ENCODE measurements at regions not wholly inside any gene's neighbourhood (a gene's known extent, or its start where the extent isn't known, plus 50 kb on each side); places are given as distances from the start of the nearest gene placed in this dataset.

- DNase-seq (ENCODE audit: low read depth in 2 of 2) = no peak
These were observed 1476.2 kb downstream of the MRPL39 start for GRCh38 chr21:24131056-24131455.

DNA sequence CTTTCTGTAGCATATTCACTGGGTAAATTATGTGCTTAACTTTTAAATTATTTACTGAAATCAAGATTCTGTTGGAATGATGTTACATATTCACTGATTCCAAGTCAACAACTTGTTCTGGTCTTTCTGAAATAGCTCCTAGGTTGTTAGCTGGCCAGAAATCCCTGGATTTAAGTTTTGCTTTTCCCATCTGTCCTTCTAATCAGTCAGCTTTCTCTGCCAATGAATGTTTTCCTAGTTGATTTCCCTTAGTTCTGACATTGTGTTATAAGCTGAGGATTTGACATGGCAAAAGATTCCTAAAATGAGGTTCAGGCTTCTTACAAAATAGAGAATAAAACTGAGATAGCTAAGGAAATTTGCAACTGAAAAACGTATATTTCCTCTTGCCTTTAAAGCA lies 1479.6 kb downstream of the MRPL39 start:
- DNase-seq (ENCODE audit: low read depth in 2 of 2) = no peak

- DNase-seq (ENCODE audit: low read depth in 2 of 2) = no peak
These were observed 1483.5 kb downstream of the MRPL39 start for GRCh38 chr21:24123785-24124184.

DNA sequence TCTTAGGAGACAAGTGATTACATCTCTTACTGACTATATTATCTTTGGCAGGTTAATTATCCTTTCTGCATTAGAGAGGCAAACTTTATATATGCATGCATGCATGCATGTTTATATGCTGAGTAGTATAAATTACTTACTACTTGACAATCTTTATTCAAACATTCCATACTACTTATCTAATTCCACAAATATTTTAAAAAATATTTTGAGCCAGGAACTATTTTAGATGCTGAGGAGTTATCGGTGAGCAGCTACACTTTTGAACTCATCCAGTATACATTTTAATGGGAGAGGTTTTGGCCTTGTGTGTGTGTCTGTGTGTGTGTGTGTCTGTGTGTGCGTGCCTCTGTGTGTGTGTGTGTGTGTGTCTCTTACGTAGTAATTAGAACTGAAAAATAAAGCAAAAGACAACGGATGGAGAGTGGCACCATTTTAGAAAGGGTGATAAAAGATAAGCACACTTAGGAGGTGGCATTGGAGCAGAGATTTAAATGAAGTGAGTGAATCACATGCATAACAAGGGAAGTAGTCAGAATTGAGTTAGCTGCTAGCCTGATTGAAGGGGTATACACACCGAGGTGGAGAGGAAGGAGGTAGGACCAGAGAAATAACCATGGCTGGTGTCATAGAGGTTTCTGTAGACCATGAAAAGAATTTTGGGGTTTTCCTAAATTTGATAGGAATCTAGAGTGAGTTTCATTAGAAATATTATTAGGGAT lies 1488.4 kb downstream of the MRPL39 start:
- DNase-seq (ENCODE audit: low read depth in 2 of 2) = no peak

DNA sequence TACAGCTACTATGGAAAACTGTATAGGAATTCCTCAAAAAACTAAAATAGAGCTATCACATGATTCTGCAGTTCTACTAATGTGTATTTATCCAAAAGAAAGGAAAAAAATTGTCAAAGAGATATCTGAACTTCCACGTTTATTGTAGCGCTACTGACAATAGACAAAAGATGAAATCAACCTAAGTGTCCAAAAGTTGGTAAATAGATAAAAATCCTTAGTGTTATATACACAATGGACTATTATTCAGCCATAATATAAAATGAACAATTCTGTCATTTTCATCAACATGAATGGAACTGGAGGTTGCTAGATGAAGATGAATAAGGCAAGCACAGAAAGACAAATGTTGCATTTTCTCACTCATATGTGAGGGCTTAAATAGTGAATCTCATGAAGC lies 1492.1 kb downstream of the MRPL39 start:
- DNase-seq (ENCODE audit: low read depth in 2 of 2) = no peak

DNA sequence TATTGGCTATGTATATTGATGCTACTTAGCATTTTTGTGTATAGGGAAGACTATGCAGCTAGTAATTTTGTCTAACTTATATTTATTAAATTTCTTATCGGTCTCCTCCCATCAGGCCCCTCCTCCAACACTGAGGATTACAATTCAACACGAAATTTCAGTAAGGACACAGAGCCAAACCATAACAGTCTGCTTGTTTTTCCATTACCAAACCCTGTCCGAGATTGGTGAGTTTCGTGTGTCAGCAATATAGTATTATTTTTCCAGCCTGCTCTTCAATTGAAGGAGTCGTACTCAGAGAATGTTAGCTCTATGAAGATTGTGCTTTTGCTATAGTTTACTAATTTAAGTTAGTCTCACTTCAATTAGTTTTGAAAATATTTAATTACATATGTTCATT lies 1495.3 kb downstream of the MRPL39 start:
- DNase-seq (ENCODE audit: low read depth in 2 of 2) = no peak

DNA sequence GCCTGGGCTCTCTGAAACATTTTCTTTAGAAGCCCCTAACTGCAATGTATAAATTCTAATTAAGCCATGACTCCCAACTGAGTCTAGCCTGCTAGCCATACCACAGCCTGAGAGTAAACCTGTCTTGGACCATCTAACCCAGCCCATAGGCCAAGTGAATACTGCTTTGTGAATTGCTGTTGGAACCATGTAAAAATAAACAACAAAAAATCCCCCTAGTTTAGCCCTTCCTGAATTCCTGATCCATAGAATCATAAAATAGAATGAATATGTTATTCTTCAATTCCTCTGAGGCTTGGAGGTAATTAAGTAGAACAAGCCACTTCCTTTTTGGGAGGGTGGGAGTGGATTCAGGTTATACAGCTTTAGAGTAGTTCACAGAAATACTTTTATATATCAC lies 1496.4 kb downstream of the MRPL39 start:
- no peak for DNase-seq (ENCODE audit: low read depth in 2 of 2)

DNA sequence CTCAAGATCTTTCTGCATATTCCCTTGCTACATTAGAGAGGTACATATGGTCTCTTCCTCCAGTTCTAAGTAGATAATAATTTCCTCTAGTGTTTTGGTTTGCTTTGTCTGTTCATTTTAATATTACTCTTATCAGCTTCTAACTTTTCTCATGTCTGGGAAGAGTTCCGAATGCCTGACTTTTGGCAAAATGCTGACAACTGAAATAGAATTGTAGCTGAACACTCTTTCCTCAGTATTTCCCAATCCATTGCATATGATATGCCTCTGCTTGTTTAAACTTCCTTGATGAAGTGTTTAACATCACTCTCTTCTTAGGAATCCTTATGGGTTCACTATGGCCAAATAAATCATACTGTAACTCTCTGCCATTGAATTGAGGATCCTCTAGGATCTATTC lies 1510.1 kb downstream of the MRPL39 start:
- DNase-seq (ENCODE audit: low read depth in 2 of 2) = no peak

DNA sequence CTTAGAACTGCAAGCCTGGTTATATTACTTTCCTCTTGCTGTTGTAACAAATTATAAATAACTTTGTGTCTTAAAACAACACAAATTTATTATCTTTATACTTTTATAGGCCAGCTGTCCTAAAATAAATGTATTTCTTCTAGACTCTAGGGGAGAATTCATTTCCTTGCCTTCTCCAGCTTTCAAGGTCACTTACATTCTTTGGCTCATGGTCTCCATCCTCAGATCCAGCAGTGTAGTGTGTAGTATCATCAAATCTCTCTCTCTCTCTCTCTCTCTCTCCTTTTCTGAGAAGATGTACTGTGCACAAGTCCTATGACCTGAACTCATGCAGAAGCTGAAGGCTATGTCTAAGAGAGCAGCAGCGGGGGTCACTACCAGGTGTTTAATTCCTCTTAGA lies 1510.6 kb downstream of the MRPL39 start:
- DNase-seq (ENCODE audit: low read depth in 2 of 2) = no peak

GRCh38 chr21:24093032-24093431 lies 1514.2 kb downstream of the MRPL39 start:
- no peak for DNase-seq (ENCODE audit: low read depth in 2 of 2)

- no peak for DNase-seq (ENCODE audit: low read depth in 2 of 2)
These were observed 1531.1 kb downstream of the MRPL39 start for GRCh38 chr21:24076179-24076578.

DNA sequence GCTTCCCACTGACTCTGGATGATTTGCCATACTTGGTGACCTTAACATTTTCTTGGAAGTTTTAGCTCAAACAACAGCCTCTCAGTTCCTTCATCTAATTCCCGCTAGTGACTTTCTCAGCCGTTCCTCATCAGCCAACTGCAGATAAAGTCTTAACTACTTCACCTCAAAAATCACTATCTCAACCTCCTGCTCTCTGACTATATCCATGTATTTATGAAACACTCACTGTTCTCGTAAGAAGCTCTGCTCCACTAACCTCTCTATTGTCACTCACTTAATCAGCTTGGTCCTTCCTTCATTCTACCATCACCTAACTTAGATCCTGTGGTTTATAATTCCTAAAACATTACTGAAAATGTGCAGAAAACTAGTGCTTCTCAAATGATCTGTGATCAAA lies 1551.6 kb downstream of the MRPL39 start:
- no peak for DNase-seq (ENCODE audit: low read depth in 2 of 2)

DNA sequence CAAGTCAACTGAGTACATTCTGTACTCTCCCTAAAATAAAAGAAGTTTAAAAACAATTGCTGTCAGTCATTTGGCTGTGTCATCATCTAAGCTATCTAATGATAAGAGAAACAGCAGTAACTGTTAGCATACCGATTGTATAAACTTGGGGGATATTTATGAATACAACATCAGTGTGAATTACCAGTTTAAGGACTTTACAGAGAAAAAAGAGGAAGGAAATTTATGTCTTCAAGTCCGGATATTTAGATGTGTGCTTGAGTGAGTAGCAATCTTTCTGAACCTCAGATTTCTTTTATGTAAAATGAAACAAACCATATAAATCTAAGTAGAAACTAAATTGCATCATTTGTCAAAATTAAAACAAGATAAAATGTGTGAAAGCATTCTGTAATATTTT lies 1557.0 kb downstream of the MRPL39 start:
- DNase-seq (ENCODE audit: low read depth in 2 of 2) = no peak

- no peak for DNase-seq (ENCODE audit: low read depth in 2 of 2)
These were observed 1560.3 kb downstream of the MRPL39 start for GRCh38 chr21:24046829-24047443.

DNA sequence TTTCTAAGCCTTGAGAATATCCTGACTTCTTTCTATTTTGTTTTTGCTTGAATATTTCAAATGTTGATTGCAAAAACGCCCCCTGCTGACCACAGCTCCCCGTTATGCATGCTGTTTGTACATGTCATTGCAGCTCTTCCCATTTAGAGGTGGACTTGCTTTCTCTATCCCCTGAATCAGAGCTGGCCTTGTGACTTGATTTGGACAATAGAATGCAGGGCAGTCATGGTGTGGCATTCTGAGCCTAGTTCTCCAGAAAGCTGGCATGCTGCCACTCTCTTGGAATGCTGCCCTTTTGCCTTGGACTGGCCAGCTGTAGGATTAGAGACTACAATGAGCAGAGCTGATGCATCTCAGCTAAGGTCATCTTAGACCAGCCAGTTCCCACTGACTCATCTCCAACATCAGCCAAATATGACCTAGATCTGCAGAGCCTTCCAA lies 1561.5 kb downstream of the MRPL39 start:
- DNase-seq (ENCODE audit: low read depth in 2 of 2) = no peak

DNA sequence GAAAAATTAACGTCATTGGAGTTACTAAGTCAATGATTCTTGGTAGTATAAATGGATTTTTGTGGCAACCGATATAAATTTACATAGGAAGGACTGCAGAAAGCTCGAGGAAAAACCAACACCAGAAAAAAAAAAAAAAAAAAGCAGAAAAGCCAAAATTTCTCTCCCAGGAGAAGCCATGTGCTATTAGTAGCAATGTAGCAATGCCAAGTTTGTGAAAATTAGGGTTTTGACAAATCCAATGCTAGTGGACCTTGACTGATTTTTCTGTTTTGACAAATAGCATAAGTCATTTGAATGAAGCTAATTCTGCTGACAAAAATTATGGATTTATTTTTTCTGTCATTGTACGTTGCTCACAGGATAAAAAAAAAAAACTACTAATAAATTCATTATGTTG lies 1561.9 kb downstream of the MRPL39 start:
- no peak for DNase-seq (ENCODE audit: low read depth in 2 of 2)

- no peak for DNase-seq (ENCODE audit: low read depth in 2 of 2)
These were observed 1564.6 kb downstream of the MRPL39 start for GRCh38 chr21:24042687-24043086.

- DNase-seq (ENCODE audit: low read depth in 2 of 2) = no peak
These were observed 1574.5 kb downstream of the MRPL39 start for GRCh38 chr21:24032709-24033232.

DNA sequence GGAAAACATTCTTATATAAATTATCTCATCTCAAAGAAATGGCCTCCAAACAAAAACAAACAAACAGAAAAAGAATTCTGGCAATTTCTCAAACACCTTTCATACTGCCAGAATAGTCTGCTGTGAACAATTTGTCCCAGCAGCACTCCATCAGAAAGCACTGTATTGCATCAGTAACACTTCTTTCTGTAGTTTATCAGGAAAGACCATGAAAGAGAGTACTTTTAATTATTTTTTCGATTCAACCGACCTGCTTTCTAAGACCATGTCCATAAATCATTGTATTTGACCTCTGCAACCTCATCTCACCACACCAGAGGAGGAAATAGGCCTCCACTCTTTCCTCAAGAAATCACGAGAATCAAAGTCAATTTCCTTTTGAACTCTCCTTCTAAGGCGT lies 1579.9 kb downstream of the MRPL39 start:
- DNase-seq (ENCODE audit: low read depth in 2 of 2) = no peak

DNA sequence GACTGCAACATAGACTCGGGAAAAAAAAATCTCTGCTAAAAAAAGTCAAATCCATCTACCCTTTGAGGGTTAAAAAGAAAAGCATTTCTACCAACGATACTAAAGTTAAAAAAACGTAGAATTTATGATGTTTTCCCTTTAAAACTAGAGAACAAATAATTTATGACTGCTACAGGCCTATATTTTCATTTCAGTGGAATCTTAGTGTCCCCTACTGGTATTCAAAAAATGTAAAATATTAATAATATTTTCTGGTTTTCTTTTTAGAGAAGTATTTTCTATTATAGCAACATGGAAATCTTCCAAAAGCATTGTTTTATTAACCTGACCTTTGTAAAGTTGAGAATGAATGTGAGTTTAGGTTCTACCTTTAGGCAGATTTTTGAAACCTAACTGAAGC lies 1582.2 kb downstream of the MRPL39 start:
- no peak for DNase-seq (ENCODE audit: low read depth in 2 of 2)

- DNase-seq (ENCODE audit: low read depth in 2 of 2) = no peak
These were observed 1583.3 kb downstream of the MRPL39 start for GRCh38 chr21:24023936-24024335.

GRCh38 chr21:24023402-24023801 lies 1583.9 kb downstream of the MRPL39 start:
- DNase-seq (ENCODE audit: low read depth in 2 of 2) = no peak

- DNase-seq (ENCODE audit: low read depth in 2 of 2) = no peak
These were observed 1592.9 kb downstream of the MRPL39 start for GRCh38 chr21:24014381-24014780.

DNA sequence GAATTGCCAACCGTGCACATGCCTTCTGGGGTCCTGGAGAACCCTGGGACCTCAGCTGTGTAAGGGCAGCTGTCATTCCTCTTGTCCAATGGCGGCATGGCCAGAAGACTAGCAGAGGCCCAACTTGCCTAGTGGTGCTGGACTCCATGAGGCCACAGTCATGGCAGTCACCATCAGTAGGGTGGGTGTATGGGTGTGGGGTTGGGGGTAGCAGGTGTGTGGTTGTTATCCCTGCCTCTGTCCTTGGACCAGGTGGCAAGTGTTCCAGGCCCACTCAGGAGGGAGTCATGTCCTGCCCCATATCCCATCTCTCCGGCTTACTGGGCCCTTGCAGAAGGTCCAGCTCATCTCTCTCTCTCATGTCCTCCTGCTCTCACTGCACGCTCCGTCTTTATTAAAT lies 1596.2 kb downstream of the MRPL39 start:
- no peak for DNase-seq (ENCODE audit: low read depth in 2 of 2)
